ENCODE measurements at regions not wholly inside any gene's neighbourhood (a gene's known extent, or its start where the extent isn't known, plus 50 kb on each side); places are given as distances from the start of the nearest gene placed in this dataset.
"Not testable (repeated sequence)": the region's sequence is repeated elsewhere in the genome, so short reads cannot be mapped to it uniquely, and the experiment has no call there.

DNA sequence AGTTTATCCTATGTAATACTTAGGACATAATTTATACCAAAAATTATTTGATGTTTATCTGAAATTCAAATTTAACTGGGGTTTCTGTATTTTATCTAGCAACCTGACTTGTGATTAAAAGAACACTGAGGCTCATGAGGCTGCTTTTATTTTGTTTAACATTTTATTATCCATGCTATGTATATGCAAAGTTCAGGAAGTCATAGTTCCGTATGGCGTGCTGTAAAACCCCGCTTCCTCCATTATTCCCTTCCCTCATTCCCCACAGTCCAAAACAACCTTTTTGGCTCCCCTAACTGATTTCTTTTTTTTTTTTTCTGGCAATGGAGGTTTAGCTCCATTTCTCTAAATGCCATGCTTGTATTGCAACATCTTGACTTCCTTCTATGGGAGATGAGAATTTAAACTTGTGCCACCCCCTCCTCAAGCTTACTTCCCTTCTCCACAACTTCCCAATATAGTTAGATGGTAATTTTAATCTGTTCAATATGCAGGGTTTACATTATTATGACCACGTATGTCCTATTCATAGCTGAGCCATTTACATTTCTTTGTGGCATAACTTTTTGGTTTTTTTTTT lies 138.0 kb upstream of the DNAH14 start:
- no peak for DNase-seq (ENCODE audit: low read depth)

DNA sequence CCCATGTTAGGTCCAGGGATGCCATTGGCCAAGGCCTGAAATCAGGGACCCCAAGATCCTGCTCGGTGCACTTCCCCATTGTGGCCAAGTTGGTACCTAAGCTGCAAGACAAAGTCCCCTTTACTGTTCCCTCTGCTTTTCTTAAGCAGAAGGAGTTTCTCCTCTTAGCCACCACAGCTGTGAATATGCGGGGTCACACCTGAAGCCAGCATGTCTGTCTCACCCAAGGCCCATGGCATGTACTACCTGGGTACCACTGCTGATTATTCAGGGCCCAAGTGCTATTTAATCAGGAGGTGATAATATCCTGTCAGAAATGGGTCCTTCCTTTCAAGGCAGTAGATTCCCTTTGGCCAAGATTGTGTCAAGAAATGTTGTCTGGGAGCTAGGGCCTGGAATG lies 133.9 kb upstream of the DNAH14 start:
- DNase-seq (ENCODE audit: low read depth): no peak

DNA sequence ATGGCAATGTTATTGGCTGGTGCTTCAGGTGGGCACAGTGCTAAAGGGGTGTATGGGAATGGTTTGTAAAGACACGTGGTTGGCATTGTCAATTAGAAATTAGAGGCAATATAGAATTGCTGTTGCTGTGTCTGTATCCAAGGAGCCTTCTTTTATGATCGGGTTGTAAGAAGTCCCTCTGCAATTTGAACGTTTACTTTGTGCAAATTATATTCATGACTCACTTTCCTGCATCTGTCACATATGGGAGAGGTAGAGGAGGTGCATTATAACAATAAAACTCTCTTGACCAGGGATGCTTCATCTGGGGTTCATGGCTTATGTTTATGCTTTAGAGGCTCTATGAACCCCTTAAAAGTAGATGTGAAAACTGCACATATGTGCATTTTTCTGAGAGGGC lies 130.4 kb upstream of the DNAH14 start:
- DNase-seq (ENCODE audit: low read depth): no peak

DNA sequence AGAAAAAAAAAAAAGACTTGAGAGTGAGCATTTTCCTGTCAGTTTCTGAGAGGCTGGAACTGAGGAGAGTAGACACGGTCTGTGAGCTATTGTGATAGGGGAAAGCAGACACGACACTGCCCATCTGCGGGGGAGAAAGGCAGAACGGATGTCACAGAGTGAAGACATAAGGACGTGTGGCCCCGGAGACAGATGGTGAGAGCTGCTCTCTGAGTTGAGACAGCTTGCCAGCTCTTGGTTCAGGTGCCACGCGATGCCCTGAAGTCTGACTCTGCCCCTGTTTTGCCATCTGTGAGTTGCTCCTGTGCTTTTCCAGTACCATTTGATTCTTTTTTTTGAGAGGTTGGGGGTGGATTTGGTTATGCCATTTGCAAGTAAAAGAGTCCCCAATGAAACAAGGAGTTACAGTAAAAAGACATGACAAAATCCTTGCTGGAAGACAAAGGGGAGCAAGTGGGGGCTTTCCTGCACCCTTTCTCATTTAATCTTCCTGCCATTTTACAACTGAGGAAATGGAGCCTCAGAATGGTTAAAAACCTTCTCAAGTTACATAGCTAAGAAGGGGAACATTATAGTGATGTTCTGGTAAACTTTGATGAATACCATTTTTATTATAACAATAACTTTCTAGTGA lies 128.9 kb upstream of the DNAH14 start:
- DNase-seq (ENCODE audit: low read depth): no peak

DNA sequence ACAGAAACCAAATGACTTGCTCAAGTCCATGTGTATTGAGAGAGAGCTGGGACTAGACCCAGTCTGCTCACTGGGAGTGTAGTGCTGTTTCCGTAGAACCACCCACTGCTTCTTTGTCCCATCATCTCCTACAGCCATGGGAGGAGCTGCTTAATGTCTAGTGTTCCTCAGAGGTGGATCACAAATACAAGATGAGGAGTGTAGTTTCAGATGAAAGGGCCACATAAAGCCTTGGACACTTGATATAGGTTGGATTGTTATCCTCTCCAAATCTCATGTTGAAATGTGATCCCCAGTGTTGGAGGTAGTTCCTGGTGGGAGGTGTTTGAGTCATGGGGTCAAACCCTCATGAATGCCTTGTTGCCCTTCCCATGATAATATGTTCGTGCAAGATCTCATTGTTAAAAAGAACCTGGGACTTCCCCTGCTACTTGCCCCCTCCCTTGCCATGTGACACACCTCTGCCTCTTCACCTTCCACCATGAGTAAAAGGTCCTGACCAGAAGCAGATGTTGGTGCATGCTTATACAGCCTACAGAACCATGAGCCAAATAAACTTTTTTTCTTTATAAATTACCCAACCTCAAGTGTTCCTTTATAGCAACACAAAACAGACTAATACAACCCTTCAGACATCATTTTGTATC lies 127.5 kb upstream of the DNAH14 start:
- DNase-seq (ENCODE audit: low read depth): no peak

DNA sequence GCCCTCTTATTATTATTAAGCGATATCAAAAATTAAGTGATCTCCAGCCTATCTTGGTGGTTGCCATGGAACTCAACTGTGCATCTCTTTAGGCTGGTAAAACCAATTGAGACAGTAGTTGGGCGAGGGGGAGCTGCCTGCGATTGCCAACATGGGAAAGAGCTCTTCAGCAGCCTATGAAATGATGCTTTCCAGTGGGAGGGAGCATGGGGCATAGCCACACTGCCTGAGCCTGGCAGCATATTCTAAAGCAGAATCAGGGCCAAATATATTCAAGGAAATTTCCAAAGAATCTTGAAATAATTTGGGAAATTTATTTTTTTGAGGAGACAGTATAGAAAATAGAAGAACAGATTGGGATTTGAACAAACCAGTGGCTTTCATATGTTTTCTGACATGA lies 126.9 kb upstream of the DNAH14 start:
- no peak for DNase-seq (ENCODE audit: low read depth)

DNA sequence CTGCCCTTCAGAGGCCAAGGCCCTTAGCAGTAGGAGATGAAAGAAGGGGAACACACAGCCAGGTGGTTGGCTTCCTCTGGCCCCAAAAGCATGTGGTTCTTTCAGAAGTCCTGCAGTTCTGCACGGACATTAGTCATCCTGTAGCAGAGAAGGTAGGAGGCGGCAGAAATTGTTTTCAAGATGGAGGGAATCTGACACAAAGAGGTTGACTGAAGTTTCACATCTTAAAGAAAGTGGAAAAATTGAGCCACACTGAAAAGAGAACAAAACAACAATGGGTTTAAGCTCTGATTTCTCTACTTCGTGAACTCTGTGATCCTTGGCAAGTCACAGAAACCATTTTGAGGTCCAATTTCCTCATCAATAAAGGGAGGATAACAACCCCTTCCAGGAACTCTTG lies 125.3 kb upstream of the DNAH14 start:
- no peak for DNase-seq (ENCODE audit: low read depth)

DNA sequence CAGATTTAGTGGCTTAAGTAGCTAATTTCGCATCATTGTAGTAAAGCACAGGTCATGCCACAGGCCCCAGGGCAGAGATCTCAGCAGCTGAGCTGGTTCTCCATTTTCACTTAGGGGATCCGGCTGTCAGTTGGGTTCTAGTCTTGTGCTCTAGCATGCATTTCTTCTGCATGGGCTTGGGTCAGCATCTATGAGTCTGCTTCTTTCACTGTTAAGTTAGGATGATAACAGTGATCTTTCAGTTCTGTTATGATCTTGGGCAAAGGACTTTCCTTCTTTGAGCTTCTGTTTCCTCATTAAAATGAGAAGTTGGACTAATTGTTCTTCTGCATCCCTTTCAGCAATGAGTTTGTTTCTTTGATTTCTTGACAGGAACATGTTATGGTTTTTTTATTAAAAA lies 123.6 kb upstream of the DNAH14 start:
- DNase-seq (ENCODE audit: low read depth): no peak

DNA sequence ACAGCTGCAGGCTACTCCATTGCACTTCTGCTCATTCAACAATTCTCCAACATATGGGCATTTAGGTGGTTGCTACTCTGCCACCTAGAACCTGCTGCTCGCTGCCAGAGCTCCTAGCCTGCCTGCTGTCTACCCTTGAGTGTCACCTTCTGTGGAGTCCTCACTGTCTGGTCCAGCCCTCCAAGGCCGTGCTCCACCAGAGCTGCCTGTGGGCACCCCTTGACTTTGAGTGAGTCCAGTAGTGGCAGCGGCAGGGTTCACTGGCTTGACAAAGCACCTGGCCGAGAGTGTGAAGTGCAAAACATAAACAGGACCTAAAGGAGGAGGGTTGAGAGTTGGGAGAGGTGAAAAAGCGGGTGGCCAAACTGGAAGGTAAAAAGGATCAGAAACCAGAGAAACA lies 120.3 kb upstream of the DNAH14 start:
- DNase-seq (ENCODE audit: low read depth): no peak

DNA sequence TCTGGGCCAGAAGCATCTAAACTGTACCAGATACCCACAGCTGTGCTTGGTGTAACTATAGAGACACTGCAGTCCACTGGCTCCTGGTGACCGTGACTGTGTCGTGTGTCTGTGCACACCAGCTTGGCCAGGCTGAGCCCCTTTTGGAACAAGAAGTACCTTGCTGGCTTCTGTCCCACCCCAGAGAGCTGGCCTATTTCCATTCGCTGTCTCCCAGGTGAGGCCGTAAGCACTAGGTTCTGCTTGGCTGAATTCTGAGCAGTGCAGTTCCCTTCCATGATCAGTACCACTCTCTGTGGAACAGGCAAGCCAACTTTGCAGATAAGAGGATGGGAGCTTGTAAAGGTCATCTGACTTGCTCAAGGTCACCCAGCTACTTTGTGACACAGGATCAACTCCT lies 119.9 kb upstream of the DNAH14 start:
- DNase-seq (ENCODE audit: low read depth): no peak

DNA sequence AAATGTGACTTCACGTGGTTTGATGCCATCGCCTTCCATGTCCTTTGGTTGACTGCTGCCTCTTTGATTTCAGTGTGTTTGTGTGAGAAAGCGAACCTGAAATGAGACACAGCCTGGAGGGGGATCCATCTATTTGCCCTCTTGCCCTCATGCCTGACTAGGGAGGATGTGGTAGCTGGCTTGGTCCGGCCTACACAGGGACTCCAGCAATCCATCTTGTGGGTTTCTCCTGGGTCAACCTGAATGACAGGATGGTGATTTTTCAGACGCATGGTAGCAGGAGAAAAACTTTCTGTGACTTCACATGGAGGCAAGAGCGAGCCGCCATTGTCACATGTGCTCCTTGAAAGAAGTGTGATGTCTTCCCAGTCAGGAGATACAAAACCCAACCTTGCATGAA lies 117.9 kb upstream of the DNAH14 start:
- no peak for DNase-seq (ENCODE audit: low read depth)

DNA sequence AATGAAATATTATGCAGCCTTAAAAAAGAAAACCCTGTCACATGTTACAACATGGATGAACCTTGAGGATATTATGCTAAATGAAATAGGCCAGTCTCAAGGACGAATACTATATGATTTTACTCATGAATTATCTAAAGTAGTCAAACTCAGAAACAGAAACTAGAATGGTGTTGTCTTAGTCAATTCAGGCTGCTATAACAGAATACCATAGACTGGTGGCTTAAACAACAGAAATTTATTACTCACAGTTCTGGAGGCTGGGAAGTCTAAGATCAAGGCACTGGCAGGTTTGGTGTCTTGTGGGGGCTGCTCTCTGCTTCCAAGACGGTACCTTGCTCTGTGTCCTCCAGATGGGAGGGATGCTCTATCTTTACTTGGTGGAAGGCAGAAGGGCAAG lies 113.8 kb upstream of the DNAH14 start:
- no peak for DNase-seq (ENCODE audit: low read depth)

DNA sequence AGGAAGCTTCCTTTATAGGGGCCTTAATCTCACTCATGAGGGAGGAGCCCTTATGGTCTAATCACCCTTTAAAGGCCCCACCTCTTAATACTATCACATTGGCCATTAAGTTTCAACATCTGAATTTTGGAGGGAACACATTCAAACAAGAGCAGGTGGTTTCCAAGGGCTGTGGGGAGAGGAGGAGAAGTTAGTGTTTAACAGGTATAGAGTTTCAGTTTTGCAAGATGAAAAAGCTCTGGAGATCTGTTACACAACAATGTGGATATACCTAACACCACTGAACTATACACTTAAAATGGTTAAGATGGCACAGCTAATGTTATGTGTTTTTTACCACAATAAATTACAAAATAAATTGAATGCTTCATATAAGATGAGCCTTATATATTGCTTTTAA lies 113.4 kb upstream of the DNAH14 start:
- DNase-seq (ENCODE audit: low read depth): no peak

DNA sequence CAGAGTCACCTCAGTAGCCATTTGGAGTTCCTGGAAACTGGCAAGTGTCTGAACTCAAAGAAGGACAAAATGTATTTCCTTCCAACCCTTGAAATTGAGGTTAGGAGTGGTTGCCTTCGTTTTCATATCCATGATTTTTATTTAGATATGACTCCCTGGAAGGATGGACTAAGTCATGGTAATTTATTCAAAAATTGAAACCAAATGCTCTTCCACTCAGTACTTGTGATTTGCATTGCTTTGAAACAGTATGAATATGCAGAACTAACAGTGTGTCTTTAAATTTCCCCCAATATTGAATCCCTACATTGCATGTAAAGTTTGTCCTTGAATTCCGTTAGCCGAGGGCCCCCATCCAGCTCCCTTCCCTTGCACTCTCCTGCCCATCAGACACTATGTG lies 112.1 kb upstream of the DNAH14 start:
- no peak for DNase-seq (ENCODE audit: low read depth)

DNA sequence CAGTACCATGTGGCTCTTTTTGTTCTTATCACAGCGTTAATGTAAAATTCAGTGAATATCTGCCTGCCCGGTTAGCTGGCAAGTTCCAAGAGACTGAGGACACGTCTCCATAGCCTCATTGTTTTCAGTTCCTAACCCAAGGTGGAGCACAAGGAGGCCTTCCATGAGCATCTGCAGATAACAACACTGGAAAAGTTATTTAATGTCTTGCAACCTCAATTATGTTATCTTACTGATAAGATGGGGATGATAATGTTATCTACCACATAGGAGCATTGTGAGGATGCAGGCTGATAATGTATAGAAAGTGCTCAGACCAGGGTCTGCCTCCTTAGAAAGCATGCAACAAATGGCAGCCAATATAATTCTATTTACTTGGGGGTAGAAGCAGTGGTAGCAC lies 109.6 kb upstream of the DNAH14 start:
- no peak for DNase-seq (ENCODE audit: low read depth)

DNA sequence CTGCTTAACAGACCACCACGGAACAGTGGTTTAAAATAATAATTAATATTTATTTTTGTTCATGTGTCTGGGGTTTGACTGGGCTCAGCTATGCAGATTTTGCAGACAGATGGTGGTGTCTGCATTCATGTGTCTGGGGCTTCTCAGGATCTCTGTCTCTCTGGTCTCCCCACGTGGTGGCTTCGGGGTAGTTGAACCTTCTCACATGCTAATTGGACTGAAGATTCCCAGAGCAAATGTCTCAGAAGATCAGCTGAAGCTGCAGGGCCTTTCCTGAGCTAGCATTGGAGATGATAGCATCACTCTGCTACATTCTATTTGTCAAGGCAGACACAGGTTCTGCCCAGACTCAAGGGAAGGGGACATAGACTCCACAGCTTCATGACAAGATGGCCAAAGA lies 109.1 kb upstream of the DNAH14 start:
- no peak for DNase-seq (ENCODE audit: low read depth)

DNA sequence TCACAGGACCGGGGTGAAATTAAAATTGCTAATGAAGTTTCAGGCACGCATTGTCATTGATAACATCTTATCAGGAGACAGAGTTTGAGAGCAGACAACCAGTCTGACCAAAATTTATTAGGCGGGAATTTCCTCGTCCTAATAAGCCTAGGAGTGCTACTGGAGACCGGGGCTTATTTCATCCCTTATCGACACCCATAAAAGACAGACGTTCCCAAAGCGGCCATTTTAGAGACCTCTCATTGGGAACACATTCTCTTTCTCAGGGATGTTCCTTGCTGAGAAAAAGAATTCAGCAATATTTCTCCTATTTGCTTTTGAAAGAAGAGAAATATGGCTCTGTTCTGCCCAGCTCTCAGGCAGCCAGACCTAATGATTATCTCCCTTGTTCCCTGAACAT lies 107.7 kb upstream of the DNAH14 start:
- DNase-seq (ENCODE audit: low read depth): not testable (repeated sequence)

DNA sequence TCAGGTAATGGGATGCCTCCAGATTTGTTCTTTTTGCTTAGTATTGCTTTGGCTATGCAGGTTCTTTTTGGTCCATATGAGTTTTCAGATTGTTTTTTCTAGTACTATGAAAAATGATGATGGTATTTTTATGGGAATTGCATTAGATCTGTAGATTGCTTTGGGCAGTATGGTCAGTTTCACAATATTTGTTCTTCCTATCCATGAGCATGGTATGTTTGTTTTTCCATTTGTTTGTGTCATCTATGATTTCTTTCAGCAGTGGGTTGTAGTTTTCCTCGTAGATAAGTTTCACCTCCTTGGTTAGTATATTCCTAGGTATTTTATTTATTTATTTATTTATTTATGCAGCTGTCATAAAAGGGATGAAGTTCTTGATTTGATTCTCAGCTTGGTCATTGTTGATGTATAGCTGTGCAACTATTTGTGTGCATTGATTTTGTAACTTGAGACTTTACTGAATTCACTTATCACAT lies 103.9 kb upstream of the DNAH14 start:
- no peak for DNase-seq (ENCODE audit: low read depth)

DNA sequence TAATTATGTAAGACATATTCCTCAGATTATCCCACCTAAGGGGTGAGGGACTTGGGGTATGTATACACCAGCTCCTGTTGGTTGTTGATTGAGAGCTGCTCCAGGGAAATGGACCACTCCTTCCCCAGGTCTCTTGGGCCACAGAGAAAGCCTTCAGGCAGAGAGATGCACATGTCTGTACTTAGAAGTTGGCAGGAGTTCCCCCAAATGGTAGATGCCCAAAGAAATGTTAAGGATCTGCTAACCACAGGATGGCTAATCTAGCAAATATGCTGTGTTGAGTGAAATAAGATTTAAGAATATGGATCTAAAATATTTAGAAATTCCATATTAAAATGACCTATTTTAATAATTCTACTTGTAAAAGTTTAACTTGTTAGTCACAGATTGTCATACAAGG lies 100.8 kb upstream of the DNAH14 start:
- peak; percentile 51 for DNase-seq (ENCODE audit: low read depth)

DNA sequence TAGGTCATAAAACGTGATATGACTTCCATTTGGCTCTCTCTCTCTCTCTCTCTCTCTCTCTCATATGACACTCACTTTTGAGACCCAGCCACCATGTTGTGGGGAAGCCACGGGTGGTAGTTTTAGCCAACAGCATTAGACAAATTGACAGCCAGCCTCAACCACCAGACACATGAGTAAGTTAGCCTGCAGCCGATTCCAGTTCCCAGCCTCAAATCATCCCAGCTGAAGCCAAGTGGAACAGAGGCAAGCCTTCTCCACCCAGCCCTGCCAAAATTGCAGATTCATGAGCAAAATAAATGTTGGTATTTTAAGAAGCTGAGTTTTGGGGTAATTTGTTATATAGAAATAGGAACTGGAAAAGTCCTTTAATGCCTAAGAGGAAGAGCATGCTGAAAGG lies 98.0 kb upstream of the DNAH14 start:
- peak; percentile 17 for DNase-seq (ENCODE audit: low read depth)

DNA sequence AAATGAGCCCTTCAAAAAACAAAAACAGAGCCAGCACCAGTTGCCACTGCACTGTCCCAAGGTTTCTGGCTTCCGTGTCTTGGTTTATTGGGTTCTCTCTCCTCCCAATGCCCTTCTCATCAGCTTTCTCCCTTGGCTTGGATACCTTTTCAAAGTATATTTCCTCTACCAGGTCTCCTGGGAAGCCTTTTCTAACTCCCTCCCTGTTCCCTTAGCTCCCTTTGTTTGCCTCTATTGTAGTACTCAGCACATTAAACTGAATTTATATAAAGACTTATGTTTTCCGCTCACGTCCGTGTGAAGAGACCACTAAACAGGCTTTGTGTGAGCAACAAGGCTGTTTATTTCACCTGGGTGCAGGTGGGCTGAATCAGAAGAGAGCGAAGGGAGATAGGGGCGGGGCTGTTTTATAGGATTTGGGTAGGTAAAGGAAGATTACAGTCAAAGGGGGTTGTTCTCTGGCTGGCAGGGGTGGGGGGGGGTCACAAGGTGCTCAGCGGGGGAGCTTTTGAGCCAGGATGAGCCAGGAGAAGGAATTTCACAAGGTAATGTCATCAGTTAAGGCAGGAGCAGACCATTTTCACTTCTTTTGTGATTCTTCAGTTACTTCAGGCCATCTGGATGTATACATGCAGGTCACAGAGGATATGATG lies 89.7 kb upstream of the DNAH14 start:
- DNase-seq (ENCODE audit: low read depth): not testable (repeated sequence)

DNA sequence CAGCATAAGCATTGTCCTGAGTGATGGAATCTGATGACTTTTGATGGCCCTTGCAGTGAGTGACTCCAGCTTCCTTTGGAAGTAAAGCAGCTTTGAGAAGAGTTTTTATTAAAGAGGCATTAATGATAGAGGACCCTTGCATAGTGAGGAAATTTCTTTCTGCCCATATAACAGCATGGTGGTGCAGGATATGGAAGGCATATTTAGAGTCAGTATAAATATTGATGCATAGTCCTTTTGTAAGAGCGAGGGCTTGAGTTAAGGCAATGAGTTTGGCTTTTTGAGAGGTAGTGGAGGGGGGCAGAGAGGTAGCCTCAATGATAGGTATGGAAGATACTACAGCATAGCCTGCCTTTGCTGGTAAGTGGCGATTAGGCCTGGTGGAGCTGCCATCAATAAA lies 87.7 kb upstream of the DNAH14 start:
- DNase-seq (ENCODE audit: low read depth): not testable (repeated sequence)

All from fibroblast of gingiva (primary cell).